HK-2 (cell line): ENCODE measurements at regions not wholly inside any gene's neighbourhood (a gene's known extent, or its start where the extent isn't known, plus 50 kb on each side); places are given as distances from the start of the nearest gene placed in this dataset.

Source experiments
- DNase-seq: peaks from one replicate; pipeline ENCODE4 v3.0.0-alpha.2; 2018; ENCODE audit not compliant: unreplicated experiment

DNA sequence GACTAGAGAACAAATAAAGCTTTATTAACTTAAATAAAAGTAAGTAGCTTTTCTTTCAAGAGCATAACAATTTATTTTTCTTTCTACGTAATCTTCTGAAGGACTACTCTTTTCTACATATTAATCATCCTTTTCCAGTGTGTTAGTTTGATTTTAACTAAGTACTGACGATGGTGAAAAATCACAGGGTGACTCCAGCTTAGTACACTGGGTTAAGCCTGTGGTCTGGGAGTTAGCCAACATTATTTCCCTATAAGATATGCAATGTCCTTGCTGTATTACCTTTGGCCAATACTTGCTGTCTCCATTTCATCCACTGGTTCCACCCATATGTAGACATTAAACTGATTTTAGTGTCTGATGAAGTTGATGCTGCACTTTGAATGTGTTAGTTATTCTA lies 508.6 kb upstream of the SUCLG2 start:
- no peak for DNase-seq

DNA sequence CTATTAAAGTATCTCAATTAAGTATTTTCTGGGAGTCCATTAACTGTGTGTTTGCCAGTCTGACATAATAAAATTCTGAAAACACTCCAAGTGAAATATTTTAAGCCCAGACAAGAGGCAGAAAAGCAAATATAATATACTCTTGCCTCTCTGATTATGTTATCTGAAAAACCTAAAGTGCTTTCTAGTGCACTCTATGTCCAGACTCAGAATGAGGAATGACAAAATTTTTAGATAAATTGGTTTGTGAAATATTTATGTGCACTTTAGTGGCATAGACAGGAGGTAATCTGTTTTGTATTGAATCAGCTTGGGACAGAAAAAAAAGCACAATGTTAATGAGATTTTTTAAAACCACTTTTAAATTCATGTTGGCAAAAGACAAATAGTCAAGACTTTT lies 508.2 kb upstream of the SUCLG2 start:
- no peak for DNase-seq

DNA sequence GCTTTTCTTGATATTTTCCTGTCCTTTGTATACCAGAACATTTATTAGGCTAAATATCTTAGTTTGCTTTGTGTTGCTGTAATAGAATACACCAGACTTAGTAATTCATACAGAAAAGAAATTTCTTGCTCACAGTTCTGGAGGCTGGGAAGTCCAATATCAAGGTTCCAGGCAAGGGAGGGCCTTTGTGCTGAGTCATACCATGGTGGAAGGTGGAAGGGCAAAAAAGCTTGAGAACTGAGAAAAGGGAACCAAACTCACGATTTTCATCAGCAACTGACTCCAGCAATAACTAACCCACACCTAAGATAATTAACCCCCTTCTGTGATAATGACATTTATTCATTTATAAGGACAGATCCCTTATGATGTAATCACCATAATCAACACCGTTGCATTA lies 496.9 kb upstream of the SUCLG2 start:
- DNase-seq, result no peak

DNA sequence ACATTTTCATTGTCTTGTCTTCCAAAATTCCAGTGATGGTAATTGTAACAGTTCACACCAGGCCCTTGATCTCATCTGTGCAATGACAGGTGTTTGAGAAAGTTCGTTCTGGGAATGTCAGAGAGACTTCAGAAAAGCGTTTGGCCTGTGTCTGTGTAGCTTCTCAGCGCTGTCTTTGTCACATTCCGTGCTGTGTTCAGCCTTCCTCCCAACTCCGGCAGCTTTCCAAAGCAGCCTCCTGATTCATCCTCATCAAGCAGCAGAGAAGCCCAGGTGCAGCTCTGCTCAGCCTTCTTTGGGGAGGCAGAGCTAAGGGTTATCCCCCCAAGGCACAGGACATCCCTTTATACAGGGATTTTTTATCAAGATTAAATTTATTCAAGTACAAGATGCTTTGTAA lies 494.0 kb upstream of the SUCLG2 start:
- DNase-seq, result no peak

DNA sequence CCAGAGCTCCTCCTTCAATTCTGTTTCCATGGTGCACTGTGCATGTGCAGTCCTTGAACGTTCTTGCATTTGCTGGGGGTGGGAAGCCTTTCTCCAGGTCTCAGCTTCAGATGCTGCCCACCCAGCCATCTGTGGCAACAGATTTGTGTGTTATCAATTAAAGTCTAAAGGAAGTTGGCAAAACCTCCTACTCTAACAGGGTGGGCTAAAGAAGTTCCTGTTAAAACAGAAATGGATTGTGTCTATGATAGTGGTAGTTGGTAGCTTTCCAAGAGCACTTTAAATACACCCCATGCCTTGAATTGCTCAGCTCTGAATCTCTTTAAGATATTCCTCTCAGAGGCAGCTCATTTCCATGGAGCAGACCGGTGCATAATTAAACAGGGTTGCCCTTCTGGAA lies 488.0 kb upstream of the SUCLG2 start:
- no peak for DNase-seq

DNA sequence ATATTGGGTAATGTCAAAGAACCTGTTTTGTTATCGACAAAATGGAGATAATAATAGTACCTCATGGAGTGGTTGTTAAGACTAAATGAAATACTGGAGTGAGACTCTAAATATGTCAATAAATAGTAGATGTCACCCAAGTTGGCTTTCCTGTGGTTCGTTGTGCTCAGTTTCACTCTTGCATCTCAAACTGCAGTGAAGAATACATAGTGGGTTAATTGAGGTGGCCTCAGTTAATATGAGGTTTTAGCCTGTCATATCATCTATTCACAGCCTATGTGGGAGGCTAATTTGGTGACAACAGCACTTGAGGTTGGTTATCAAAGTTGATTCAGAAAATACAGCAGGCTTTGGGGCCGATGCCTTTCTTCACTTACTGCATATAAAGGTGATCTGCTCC lies 485.5 kb upstream of the SUCLG2 start:
- no peak for DNase-seq

DNA sequence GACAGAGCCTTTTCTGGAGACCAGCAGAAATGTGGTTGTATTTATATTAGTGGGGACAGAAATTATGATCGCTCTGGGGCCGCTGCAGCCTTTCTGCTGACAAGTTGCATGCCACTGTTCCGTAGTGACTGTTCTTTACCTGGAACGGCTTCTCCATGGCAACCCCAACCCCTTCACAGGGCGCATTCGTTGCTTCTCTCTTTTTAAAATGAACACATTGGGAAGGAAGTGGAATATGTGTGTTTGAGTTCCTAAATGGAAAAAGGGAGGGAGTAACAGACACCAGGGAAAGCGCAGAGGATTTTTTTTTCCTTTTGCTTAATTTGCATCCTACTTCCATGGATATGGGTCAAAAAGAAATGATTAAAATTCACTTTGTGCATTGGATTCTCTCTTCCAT lies 482.0 kb upstream of the SUCLG2 start:
- no peak for DNase-seq

DNA sequence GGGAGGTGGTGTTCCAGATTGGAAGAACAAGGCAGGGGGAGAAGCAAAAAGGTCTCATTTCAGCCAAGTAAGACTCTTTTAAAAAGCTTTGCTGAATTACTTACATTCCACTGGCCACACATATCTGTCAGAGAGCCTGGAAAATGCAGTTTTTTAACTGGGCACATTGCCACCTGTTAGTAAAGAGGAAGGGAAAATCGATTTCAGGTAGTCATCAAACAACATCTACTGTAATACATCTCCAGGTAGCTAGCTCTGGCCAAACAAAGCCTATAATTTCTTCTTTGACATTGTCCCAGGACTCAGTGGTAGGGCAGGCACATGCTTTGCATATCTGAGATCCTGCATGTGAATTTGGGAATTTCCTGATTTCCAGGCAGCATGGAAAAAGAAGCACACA lies 480.7 kb upstream of the SUCLG2 start:
- no peak for DNase-seq

DNA sequence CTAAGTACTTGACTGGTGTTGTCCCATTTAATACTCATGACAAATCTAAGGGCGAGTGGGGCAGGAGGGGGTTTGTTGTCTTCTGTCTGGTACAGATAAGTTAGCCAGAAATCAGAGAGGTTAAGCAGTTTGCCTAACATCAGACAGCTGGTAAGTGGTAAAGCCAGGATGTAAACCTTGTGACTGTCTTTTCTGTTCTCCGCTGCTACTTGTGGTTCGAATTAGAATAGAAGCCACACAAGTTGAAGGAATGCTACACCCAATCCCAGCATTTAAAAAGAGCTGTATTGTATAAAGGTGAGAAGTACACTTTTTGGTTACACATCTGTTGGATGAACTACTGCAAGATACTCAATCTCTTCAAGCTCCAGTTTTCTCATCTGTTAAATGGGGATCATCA lies 474.7 kb upstream of the SUCLG2 start:
- no peak for DNase-seq

DNA sequence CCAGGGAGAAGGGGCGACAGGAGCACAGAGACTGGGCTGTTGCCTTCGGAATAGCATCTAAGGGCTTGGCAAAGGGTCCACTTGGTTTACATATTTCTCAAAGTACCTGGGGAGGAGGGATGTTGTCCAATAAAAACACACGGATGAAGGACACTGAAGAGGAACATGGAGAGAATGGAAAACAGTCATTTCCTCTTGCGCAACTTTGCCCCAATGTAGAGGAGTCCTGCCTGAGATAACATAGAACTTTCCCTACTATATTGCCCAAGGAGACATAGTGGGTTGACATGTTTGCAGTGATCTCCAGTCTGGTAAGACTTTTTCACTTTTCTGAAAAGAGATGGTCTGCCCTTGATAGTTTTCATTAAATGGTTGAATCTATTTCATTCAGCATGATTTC lies 468.8 kb upstream of the SUCLG2 start:
- no peak for DNase-seq

DNA sequence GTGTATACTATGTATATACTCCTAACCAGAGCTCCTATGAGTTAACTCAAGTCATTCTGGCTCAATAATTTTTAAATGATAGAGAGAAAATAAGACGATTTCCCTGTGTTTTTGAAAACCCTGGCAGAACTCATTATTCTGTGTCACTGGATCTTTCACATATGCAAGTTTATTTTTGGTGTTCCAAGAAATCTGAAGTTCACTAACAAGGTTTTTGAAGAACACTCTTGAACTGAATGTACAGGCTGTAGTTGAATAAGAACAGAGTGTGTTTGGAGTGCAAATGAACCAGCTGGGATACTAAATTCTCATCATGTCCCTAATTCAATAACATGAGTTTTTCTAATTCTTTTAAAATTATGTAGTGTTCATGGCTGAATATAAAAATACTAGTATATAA lies 466.9 kb upstream of the SUCLG2 start:
- DNase-seq, result no peak

DNA sequence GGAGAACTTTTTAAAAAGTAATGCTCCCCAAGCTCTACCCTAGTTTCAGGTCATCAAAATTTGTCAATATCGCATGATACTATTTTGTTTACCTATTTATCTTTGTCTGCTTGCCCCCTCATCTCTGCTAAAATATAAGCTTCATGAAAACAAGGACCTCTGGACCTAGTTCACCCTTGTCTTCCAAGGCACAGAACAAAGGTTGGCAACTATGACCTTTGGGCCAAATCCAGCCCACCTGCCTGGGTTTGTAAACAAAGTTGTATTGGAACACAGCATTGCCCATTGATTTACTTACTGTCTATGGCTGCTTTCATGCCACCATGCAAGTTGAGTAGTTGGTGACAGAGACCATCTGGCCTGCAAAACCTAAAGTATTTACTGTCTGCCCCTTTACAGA lies 462.2 kb upstream of the SUCLG2 start:
- DNase-seq, result no peak

DNA sequence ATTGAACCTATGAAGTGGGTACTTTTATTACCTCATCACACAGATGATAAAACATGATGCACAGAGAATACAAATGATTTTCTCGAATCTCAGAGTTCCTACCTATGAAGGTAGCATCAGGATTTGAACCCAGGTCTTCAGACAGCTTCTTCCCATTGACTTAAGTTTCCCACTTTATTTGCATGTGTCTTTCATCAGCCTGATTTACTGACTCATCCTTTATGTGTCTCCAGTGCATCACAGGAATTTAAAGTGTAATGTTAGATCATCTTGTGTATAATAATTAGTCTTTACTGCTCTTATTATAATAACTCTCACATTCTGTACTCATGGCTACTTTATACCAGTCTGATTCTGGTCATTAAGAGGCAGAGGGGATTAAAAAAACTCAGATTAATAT lies 449.4 kb upstream of the SUCLG2 start:
- DNase-seq, result no peak

DNA sequence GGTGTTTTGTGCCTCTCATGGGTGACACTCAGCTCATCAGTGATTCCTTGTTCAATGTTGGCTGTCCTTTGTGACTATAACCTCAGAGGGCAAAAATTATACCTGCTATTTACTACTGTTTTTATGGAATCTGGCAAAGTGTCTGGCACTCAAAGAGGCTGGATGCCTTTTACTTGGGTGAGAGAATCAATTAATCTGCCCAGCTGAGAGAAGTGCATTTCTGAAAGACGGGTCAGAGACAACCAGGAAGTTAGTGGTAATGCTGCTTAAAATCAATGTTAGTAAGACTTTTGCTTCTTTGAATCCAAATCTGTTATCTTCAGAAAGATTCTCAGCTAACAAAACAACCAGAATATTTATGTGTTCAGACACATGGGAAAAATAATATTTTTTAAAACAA lies 436.2 kb upstream of the SUCLG2 start:
- DNase-seq, result no peak

DNA sequence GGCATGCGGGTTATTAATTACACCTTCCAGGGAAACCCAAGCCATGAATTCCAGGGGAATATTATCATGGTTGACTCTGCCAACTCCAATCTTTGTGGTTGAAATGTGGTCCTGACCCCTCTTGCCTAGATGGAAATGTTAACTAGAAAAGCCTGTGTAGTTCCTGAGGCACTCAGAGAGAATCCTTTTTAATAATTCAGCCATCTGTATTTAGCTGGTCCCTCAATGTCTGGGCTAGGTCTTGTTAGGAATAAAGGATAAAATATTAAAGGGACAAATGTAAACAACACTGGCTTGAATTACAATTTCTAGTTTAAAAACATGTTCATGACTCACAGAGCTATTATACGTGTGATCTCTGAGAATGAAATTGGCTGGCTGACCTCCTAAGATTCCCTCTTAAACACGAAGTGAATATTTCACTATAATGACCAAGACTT lies 435.2 kb upstream of the SUCLG2 start:
- DNase-seq, result peak; percentile 19

DNA sequence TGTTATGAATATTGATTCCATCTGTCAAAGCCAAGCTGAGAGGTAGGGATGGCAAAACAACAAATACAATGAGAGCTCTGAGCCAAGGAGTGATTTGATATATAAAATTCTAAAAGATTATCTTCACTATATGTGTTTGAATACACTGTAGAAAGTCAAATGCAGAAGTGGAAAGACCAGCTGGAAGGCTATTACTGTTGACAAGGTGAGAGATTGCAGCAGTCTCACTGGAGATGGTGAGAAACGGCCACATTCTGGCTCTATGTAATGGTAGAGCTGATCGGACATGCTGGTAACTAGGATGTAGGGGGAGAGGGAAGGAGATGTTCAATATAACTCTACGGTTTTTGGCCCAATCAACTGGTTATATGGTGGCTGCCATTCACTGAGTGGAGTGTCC lies 434.2 kb upstream of the SUCLG2 start:
- DNase-seq, result no peak

DNA sequence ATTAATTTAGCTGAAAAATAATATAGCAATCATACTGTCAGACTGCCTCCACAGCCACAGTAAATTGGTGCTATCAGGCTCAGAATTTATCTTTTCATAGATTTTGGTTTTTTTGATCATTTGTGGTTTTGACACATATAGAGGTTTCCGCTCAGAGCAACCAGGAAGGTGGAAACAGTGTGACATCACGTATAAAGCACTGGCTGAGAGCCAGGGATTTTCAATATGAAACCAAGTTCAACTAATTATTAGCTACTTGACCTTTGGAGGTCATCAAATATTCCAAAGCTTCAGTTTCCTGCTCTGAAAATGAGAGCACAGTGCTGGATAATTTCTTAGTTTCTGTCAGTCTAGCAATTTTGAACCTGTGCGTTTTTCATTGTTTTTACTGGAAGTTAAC lies 433.8 kb upstream of the SUCLG2 start:
- DNase-seq, result no peak

DNA sequence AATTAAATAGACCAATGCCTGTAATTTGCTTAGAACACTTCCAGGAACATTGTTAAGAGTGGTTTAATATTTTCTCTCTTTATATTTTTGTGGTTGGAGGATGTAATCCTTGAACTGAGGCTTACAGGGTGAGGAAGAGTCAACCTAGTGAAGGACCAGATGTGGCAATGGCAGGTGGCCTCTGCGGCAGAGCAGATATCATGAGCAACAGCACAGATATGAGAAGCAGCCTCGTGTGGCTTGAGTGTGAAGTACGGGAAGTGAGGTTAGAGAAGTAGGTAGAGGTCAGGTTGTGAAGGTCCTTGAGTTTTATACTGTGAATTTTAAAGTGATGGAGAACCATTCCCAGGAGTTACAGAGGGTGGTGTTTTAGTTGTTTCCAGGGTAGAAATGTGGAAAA lies 417.6 kb upstream of the SUCLG2 start:
- no peak for DNase-seq

DNA sequence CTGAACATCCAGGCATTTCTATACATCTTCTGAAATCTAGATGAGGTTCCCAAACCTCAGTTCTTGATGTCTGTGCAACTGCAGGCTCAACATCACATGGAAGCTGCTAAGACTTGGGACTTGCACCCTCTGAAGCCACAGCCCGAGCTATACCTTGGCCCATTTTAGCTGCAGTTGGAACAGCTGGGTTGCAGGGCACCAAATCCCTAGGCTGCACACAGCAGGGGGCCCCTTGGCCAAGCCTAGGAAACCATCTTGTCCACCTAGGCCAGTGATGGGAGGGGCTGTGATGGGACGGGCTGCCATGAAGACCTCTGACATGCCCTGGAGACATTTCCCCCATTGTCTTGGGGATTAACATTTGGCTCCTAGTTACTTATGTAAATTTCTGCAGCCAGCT lies 415.8 kb upstream of the SUCLG2 start:
- DNase-seq, result no peak

DNA sequence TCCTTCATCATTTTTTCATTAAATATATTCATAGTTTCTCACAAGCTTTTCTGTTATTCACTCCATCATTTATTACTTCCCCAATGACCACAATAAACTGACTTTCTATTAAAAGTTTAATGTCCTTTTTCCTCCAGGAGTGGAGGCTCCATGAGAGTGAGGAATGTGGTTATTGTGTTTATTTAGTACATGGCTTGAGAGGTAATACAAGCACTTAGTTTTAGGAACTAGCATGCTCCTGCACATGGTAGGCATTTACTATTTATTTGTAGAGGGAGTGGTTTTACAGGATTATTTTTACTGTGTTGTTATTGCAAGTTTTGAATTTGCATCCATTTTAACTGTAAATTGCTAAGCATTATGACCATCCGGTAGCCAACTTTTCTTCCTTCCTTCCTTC lies 412.9 kb upstream of the SUCLG2 start:
- no peak for DNase-seq

DNA sequence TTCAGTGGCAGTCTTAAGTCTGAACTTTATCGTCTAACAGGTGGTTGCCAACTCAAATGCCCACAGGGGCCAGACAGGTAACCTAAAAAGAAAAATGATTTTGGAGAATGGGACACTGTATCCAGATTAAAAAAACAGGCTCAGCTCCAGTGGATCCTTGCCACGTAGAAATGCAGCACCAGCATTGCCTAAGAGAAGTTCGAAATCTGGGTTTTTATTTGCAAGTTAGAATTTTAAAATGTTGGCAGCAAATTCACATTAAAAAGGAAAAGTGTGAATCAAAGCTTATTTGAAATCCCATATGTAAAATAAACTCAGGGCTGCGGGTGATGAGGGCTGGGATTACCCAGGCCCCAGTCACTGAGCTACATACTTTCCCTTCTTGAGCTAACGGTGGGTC lies 408.5 kb upstream of the SUCLG2 start:
- DNase-seq, result no peak

DNA sequence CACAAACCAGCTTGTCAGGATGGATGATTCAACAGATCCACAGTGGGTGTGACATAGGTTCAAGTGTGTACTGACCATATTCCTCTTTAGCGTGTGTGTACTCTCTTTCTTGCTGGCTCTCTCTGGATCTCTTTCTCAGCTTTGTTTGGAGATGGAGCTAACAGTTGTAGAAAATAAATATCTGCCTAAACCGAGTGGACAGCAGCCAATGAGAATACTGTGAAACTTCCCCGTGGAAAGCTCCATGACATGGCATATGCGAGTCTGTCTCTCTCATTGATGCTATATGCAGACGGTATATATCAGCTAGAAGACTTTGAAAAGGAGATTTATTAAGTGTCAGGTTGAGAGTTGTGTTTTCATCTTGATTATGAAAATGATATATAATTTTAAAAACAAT lies 406.5 kb upstream of the SUCLG2 start:
- no peak for DNase-seq

DNA sequence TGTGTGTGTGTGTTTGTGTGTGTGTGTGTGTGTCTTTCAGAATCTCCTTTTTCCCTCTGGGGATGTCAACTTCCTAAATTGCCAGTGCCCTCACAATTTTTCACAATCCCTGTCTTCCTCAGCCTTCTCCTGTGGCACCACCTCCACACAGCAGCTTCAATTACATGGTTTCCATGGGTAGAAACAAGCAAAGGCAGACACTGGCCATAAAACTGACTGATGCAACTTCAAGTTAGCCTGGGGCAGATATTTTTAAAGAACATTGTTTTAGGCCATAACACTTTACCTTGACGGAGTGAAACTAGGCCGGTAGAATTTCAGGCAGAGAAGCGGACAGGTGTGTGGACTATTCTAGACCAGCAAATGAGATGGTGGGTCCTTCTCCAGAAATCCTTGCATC lies 405.8 kb upstream of the SUCLG2 start:
- no peak for DNase-seq

DNA sequence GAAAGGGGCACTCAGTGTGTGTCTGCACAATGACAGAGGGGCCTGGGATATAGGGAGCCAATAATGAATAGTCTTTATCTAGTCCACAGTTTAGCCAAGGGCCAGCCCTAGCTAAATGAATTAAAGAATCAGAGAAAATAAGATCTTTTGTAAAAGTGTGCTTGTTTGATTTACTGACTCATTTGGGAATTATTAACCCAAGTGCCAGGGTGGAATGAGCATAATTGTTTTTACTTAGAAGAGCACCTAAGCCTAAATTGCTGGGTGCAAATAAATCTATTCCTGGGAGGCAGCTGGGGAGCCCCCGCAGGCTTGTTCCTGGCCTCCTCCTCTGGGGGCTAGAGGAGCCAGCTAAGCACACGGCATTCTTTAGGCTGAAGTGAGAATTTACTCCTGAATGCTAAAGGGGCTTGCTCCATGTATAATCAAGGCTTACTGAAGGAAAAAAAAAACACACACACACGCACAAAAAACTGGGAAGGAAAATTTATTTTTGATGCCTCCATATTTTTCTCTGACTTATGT lies 405.3 kb upstream of the SUCLG2 start:
- no peak for DNase-seq
